ENCODE measurements at regions not wholly inside any gene's neighbourhood (a gene's known extent, or its start where the extent isn't known, plus 50 kb on each side); places are given as distances from the start of the nearest gene placed in this dataset.

GRCh38 chr14:82190742-82191141, 657.1 kb upstream of the SEL1L start:
- intact Hi-C loops (cut with DNase I): no loop called here
- no peak for ATAC-seq
- DNase-seq: no peak

DNA sequence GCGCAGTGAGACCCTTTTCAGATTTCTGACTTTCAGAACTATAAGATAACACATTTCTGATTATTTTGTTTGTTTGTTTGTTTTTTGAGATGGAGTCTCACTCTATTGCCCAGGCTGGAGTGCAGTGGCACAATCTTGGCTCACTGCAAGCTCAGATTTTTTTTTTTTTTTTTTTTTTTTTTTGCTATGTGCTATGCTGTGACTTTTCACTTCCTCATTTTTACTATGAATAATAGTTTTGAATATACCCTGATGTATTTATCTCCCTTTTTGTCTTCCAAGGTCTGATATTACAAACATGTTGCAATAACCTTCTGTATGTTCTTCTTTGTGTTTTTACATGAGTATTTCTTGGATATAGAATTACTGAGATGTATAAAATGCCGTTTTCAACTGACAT, 658.7 kb upstream of the SEL1L start:
- intact Hi-C loops (cut with DNase I): no loop called here
- DNase-seq: no peak
- no peak for ATAC-seq

- DNase-seq (no peak), ATAC-seq (no peak)
- intact Hi-C loops (cut with DNase I): no loop called here
Measured at GRCh38 chr14:82223276-82223675, 689.6 kb upstream of the SEL1L start.

DNA sequence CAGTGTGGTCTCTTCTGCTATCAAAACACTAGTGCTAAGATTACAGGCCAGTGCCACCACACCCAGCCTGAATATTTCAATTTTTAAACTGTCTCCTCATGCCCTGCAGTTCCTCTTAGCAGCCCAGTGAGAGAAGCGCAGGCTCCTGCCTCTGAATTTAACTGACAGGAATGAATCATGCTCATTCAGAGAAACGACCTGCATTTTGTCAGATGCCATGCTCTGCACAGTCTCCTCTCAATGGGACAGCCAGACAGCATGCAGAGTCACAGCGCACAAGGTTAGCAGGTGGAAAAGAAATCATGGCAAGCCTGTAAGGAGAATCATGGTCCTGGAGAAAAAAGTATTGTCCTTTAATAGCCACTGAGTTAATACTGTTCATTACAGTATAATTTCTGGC, 691.0 kb upstream of the SEL1L start:
- DNase-seq (no peak), ATAC-seq (no peak)
- intact Hi-C loops (cut with DNase I): no loop called here

GRCh38 chr14:82230748-82231147, 697.1 kb upstream of the SEL1L start:
- intact Hi-C loops (cut with DNase I): no loop called here
- DNase-seq (no peak), ATAC-seq (no peak)

- intact Hi-C loops (cut with DNase I): no loop called here
- no peak for DNase-seq
- no peak for ATAC-seq
Measured at GRCh38 chr14:82238649-82239048, 705.0 kb upstream of the SEL1L start.

- no peak for DNase-seq
- intact Hi-C loops (cut with DNase I): no loop called here
- ATAC-seq: no peak
Measured at GRCh38 chr14:82239223-82239622, 705.6 kb upstream of the SEL1L start.

DNA sequence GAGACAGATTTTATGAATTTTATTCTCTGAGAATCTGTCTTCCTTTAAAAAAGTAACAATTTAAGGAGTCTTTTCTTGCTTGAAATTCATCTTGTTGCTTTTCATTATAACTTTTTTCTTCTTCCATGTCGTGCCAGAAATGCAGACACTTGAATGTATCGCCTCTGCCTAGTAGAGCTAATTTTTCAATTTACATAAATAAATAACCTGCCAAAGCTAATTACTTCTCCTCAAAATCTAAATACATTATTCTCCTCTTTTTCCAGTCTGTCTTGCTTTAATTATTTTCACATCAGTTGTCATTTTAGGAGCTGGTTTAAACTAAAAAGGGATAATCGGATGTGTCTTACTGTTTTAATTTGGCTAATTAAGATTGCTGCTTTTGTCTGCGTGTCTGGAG, 711.1 kb upstream of the SEL1L start:
- DNase-seq (no peak), ATAC-seq (no peak)
- intact Hi-C loops (cut with DNase I): no loop called here

GRCh38 chr14:82251494-82251893, 717.8 kb upstream of the SEL1L start:
- intact Hi-C loops (cut with DNase I): no loop called here
- ATAC-seq (no peak), DNase-seq (no peak)

- DNase-seq (no peak), ATAC-seq (no peak)
- intact Hi-C loops (cut with DNase I): no loop called here
Measured at GRCh38 chr14:82270286-82270685, 736.6 kb upstream of the SEL1L start.

DNA sequence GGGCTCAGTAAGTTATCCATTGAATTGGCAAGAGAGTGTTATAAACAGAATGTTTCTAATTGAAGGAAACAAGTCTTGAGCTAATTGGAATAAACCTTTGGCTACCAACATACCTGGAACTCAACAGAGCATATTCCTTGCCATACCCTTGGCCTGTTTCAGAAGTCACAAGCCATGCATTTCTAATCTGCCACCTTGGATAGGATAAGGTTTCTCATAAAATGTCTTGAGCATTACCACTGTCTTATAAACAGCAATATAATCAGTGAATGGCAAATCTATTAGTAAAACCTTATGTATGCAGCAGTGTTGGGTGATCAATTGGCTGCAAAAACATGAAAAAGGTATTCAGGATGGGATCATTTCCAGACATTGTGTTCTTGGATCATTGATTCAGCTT, 765.2 kb upstream of the SEL1L start:
- ATAC-seq: no peak
- no peak for DNase-seq
- intact Hi-C loops (cut with DNase I): no loop called here

GRCh38 chr14:82309199-82309598, 775.5 kb upstream of the SEL1L start:
- intact Hi-C loops (cut with DNase I): no loop called here
- DNase-seq (no peak), ATAC-seq (no peak)

- no peak for DNase-seq
- ATAC-seq: no peak
Measured at GRCh38 chr14:82313889-82314288, 780.2 kb upstream of the SEL1L start.

DNA sequence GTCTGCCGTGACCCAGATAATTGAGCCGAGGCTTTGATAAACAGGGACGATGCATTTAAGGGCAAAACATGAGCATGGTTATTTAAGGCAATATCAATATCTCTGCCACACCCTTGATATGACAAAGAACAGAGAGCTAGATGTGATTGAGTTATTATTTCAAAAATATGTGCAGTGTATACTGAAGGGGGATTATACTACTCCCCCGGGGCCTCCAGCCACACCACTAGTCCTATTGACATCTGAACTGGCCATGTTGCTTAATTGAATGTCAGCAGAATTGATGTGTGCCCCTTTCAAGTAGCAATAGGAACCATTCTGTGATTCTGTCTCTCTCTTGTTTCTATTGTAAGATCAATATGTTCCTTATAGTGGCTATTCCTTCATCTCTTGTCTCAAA, 794.8 kb upstream of the SEL1L start:
- intact Hi-C loops (cut with DNase I): no loop called here
- ATAC-seq (no peak), DNase-seq (no peak)

More at GRCh38 chr14:82313889-82314288, 780.2 kb upstream of the SEL1L start:
- intact Hi-C loops (cut with DNase I): no loop called here

GRCh38 chr14:82341261-82341810, 807.7 kb upstream of the SEL1L start:
- intact Hi-C loops (cut with DNase I): no loop called here
- DNase-seq (no peak), ATAC-seq (no peak)

DNA sequence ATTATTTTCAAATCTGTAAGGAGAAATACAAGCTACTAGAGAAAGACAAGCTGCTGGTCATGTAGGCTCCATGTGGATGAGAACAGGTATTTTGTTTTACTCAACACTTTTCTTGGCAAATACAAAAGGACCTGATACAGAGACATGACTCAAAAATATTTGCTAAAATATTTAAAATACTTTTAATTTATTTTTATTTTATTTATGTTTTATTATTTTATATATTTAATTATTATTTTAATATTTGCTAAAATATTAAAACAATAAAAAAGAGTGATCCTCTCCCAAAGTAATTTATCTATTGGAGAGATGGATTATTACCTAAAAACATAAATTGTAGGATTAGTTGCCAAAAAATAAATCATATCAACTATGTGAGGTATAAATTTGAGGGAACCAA, 808.9 kb upstream of the SEL1L start:
- intact Hi-C loops (cut with DNase I): no loop called here
- ATAC-seq: no peak
- DNase-seq: no peak

- intact Hi-C loops (cut with DNase I): no loop called here
- ATAC-seq: no peak
- no peak for DNase-seq
Measured at GRCh38 chr14:82345184-82345583, 811.5 kb upstream of the SEL1L start.

- intact Hi-C loops (cut with DNase I): no loop called here
- ATAC-seq (no peak), DNase-seq (no peak)
Measured at GRCh38 chr14:82354126-82354525, 820.5 kb upstream of the SEL1L start.

- DNase-seq (no peak), ATAC-seq (no peak)
- intact Hi-C loops (cut with DNase I): no loop called here
Measured at GRCh38 chr14:82359201-82359600, 825.5 kb upstream of the SEL1L start.

- ATAC-seq: peak; percentile 69 to 70
- intact Hi-C loops (cut with DNase I): no loop called here
Measured at GRCh38 chr14:82362452-82362851, 828.8 kb upstream of the SEL1L start.

DNA sequence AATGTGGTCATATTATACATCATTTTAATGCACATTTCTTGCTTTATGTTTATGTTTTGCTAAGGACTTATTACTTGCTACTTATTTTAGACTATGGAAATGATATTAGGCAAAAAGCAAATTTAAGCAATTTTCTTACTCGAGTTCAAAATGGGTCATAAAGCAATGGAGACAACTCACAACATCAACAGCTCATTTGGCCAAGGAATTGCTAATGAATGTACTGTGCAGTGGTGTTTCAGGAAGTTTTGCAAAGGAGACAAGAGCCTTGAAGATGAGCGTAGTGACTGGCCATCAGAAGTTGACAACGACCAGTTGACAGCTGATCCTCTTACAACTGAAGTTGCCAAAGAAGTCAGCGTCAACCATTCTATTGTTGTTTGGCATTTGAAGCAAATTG, 831.8 kb upstream of the SEL1L start:
- intact Hi-C loops (cut with DNase I): no loop called here
- DNase-seq (no peak), ATAC-seq (no peak)

More at GRCh38 chr14:82362452-82362851, 828.8 kb upstream of the SEL1L start:
- DNase-seq: no peak

DNA sequence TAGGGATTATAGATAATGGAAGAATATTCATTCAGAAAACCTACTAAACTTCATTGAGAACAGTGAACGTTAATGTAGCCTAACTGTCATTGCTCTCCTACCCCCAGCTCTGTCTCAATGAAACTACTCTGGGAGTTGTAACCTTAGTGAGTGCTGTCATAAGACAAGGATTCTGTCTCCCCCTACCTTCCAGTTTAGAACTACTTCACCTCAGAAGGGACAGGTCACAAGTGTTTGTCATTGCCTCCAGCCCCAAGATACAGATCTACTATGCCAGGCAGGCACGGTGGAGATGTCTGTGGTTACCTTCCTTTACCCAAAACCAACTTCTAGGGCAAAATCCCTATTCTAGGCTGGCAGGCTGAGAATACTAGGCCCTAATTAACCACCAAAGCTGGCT, 833.1 kb upstream of the SEL1L start:
- no peak for ATAC-seq

More for the DNA sequence above, 833.1 kb upstream of the SEL1L start:
- intact Hi-C loops (cut with DNase I): no loop called here
- DNase-seq: no peak

Measured in left cardiac atrium (tissue), 4 donors.